ENCODE measurements at regions not wholly inside any gene's neighbourhood (a gene's known extent, or its start where the extent isn't known, plus 50 kb on each side); places are given as distances from the start of the nearest gene placed in this dataset.

DNA sequence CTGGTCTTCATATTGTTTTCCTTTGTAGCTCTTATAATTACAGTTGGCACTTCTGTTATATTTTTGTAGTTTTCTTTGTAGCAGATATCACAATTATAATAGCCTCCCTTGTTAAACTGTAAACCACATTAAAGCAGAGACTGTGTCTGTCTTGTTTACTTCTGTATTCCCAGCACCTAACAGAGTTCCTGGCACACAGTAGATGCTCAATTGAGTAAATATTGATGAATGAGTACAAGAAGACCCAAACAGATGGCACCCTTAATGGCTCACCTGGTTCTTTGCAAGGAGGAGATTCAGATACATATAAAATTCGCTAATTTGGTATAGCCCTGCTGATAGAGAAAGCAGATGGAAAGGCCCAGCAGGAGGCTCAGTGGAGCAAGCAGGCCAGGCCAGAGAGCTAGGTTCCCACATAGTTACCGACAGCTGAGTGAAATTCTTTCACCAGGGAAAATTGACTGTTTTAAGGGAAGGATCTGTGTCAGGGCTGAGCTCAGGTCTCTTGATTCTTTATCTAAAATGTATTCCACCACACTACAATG, 120.1 kb downstream of the NUP35 start:
- peak; percentile 23 for TF ChIP-seq POLR2AphosphoS5 (IDR thresholded peaks at IDR 0.05)
- TF ChIP-seq, protein P1, sequence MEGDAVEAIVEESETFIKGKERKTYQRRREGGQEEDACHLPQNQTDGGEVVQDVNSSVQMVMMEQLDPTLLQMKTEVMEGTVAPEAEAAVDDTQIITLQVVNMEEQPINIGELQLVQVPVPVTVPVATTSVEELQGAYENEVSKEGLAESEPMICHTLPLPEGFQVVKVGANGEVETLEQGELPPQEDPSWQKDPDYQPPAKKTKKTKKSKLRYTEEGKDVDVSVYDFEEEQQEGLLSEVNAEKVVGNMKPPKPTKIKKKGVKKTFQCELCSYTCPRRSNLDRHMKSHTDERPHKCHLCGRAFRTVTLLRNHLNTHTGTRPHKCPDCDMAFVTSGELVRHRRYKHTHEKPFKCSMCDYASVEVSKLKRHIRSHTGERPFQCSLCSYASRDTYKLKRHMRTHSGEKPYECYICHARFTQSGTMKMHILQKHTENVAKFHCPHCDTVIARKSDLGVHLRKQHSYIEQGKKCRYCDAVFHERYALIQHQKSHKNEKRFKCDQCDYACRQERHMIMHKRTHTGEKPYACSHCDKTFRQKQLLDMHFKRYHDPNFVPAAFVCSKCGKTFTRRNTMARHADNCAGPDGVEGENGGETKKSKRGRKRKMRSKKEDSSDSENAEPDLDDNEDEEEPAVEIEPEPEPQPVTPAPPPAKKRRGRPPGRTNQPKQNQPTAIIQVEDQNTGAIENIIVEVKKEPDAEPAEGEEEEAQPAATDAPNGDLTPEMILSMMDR (IDR thresholded peaks at IDR 0.05): no peak
